ENCODE measurements at regions not wholly inside any gene's neighbourhood (a gene's known extent, or its start where the extent isn't known, plus 50 kb on each side); places are given as distances from the start of the nearest gene placed in this dataset.

GRCh38 chr22:49460091-49460490, 367.6 kb downstream of the BRD1 start:
- TF ChIP-seq ZFP3 (CRISPR knock-in tag; IDR thresholded peaks at IDR 0.05), result no peak
- no peak for TF ChIP-seq PATZ1 (CRISPR knock-in tag; IDR thresholded peaks at IDR 0.05; ENCODE audit: borderline replicate concordance)
- TF ChIP-seq, protein P1, sequence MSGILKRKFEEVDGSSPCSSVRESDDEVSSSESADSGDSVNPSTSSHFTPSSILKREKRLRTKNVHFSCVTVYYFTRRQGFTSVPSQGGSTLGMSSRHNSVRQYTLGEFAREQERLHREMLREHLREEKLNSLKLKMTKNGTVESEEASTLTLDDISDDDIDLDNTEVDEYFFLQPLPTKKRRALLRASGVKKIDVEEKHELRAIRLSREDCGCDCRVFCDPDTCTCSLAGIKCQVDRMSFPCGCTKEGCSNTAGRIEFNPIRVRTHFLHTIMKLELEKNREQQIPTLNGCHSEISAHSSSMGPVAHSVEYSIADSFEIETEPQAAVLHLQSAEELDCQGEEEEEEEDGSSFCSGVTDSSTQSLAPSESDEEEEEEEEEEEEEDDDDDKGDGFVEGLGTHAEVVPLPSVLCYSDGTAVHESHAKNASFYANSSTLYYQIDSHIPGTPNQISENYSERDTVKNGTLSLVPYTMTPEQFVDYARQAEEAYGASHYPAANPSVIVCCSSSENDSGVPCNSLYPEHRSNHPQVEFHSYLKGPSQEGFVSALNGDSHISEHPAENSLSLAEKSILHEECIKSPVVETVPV (CRISPR knock-in tag; IDR thresholded peaks at IDR 0.05), result no peak
- no peak for TF ChIP-seq ZFP30 (CRISPR knock-in tag; IDR thresholded peaks at IDR 0.05)
- TF ChIP-seq RARB (CRISPR knock-in tag; IDR thresholded peaks at IDR 0.05), result no peak
- TF ChIP-seq ZNF565 (CRISPR knock-in tag; conservative IDR thresholded peaks at IDR 0.05; ENCODE audit: low read depth), result no peak
- TF ChIP-seq ZC3H10 (CRISPR knock-in tag; IDR thresholded peaks at IDR 0.05), result no peak

Data from SK-N-SH treated with all-trans-retinoic acid at 6 μM for 48 hours (cell line).